GM18505 (cell line): ENCODE measurements at regions not wholly inside any gene's neighbourhood (a gene's known extent, or its start where the extent isn't known, plus 50 kb on each side); places are given as distances from the start of the nearest gene placed in this dataset.

Experiments
- ATAC-seq: cut with Tn5 transposase; IDR thresholded peaks from one replicate; pipeline ENCODE4 v1.9.1; 2021; ENCODE audit not compliant: unreplicated experiment
- POLR2A ChIP-seq: IDR thresholded peaks from 4 replicates; pipeline ENCODE4 v1.6.1; 2011; ENCODE audit warnings: borderline replicate concordance; ENCODE audit not compliant: insufficient read depth, insufficient read length; ENCODE audit errors: extremely low read depth

- no peak for ATAC-seq
- TF ChIP-seq POLR2A = no peak
These were observed 82.1 kb upstream of the F13A1 start for GRCh38 chr6:6402591-6402990.

GRCh38 chr6:6405031-6405430, 84.6 kb upstream of the F13A1 start:
- TF ChIP-seq POLR2A = no peak
- ATAC-seq = no peak

- no peak for ATAC-seq
- no peak for TF ChIP-seq POLR2A
These were observed 85.7 kb upstream of the F13A1 start for GRCh38 chr6:6405997-6406714.

- no peak for ATAC-seq
These were observed 86.2 kb upstream of the F13A1 start for GRCh38 chr6:6406715-6407070.

DNA sequence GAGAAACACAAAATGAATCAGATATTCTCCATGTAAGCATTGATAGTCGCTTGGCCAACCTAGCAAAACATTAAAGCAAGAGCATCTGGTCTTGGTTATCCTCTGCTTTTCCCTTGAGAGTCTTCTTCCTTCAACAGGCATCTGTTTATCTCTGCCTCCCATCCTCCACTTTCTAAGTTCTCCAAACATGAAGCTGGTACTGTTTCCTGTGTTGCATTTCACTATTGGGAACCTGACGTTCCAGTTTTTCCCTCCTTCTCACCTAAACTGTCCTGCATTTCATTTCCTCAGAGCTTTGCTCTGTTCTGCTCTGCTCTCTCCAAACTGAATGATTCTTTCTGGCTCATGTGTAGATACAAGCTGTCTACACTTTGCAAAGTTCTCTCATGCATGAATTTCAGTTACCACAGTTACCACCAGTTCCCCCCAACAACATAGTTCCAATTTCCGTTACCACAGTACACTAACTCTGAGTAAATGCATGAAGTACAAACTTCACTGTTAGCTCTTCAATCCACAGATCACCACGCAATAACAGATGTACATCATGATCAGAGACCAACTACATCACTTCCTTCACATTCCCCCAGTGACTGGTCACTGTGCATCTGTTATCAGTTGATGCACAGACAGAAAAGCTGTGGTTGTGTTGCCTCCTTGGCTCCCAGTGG, 86.7 kb upstream of the F13A1 start:
- no peak for TF ChIP-seq POLR2A
- peak; percentile 93 for ATAC-seq

More at GRCh38 chr6:6406715-6407070, 86.2 kb upstream of the F13A1 start:
- no peak for TF ChIP-seq POLR2A

GRCh38 chr6:6409397-6410030, 89.1 kb upstream of the F13A1 start:
- no peak for TF ChIP-seq POLR2A
- ATAC-seq = no peak

GRCh38 chr6:6411115-6411514, 90.7 kb upstream of the F13A1 start:
- no peak for ATAC-seq
- no peak for TF ChIP-seq POLR2A

DNA sequence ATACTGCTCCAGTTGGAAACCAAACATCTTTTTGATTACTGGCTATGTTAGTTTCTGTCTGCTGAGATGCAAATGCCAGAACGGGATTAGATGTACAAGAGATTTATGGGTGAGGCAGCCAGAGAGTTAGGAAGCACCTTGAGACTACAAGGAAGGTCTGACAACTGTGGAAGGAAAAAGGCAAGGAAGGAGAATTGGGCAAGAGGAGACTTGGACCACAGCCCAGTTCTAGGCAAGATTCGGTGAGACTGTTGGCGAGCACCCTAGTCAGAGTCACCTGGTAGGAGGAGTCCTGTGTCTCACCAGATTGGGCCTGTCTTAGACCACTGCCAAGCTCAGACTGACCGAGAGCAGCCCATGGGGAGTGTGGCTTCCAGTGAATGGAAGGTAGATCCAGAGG, 91.8 kb upstream of the F13A1 start:
- no peak for ATAC-seq
- no peak for TF ChIP-seq POLR2A

DNA sequence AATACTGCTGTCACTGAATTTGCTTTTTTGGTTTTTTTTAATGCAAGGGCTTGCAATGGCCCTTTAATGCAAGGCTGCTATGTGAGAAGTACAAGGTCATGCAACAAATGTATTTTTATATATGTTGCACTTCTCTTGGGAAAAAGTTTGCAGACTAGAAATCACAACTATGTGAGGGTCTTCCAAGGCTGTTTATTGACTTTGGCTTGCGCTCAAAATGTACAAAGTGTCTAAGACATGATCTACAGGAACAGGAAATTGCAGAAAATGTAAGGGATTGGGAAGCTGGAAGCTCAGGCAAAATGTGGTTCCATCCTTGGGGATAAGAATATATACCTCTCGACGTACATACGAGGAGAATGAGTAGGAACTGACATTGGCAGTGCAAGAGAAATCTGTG, 92.2 kb upstream of the F13A1 start:
- TF ChIP-seq POLR2A = no peak
- no peak for ATAC-seq

- TF ChIP-seq POLR2A = no peak
- ATAC-seq = no peak
These were observed 94.5 kb upstream of the F13A1 start for GRCh38 chr6:6414931-6415330.

DNA sequence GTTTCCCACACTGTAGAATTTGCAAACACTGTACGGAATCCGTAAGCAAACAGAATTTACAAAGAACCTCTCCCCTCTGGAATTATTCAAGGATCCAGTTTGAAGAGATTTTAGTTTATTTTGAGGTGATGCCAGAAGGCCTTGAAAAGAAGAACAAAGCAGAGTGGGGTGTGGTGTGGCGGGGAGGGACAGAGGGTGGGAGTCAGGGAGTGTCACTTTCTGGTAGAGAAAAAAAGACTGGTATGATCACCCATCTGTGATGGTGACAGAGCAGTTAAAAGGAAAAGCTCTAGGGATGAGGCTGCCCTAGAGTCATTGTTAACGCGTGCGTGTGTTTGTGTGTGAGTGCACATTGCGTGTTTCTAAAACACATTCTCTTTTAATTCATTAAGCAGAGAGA, 97.0 kb upstream of the F13A1 start:
- ATAC-seq = no peak
- TF ChIP-seq POLR2A = no peak

- TF ChIP-seq POLR2A = no peak
- no peak for ATAC-seq
These were observed 98.0 kb upstream of the F13A1 start for GRCh38 chr6:6418421-6418820.

GRCh38 chr6:6420107-6420506, 99.6 kb upstream of the F13A1 start:
- TF ChIP-seq POLR2A = no peak
- ATAC-seq = no peak

DNA sequence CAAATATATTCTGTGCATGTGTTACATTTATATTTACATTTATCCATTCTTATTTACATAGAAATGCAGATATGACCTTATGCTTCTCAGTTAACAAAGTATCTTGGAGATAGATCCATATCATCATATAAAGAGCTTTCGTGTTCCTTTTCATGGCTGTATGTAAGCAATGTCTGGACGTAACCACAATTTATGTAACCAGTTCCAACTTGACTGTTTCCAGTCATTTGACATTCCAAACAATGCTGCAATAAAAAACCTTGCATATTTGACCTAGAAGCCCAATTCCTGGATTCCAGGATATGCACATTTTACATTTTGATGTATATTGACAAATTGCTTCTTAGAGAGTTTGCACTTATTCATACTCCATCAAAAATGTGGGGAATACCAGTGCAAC, 113.7 kb upstream of the F13A1 start:
- TF ChIP-seq POLR2A = no peak
- ATAC-seq = no peak
